SK-N-SH (cell line): ENCODE measurements at regions not wholly inside any gene's neighbourhood (a gene's known extent, or its start where the extent isn't known, plus 50 kb on each side); places are given as distances from the start of the nearest gene placed in this dataset.

Experiments
- RFX5 ChIP-seq: IDR thresholded peaks from 2 replicates; pipeline ENCODE4 v1.6.1; 2012; ENCODE audit warnings: mild to moderate bottlenecking, improper control_type of control experiment, low read length
- TF ChIP-seq, protein P1 (sequence below): fragments of 200-600 bp; sonication (generic); IDR thresholded peaks from 2 replicates; pipeline ENCODE4 v1.6.1; 2017; ENCODE audit warnings: antibody characterized with exemption, mild to moderate bottlenecking, moderate library complexity

DNA sequence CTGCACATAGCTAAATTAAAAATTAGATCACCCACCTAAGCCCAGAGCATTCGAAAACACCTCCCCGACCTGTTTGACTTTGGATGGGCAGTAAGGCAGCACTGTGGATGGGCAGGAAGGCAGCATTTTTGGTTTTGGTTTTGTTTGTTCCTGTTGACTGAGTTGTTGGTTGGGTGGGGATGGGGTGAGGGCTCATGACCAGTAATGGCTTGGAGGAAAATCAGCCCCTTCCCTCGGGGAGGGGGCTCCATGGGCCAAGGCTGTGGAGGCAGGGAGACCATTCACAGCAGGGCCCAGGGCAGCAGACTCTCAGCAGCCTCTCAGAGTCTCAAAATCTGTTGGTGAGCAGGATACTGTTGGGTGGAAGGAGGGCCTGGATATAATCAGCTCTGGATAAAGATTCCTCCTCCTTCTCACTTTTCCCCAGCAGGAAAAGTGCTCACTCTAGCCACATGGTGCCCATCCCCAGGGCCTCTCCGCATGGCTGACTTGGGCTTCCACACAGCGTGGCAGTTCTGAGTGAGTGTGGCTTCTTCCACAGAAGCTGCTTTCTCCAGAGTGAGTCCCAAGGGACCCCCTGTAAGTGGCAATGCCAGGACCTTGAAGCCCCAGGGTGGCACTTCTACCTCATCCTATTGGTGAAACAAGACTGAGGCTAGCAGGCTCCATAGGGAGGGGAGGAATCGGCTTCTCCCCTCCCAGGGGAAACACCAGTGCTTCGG is 1491.2 kb downstream of the BRD1 start:
- TF ChIP-seq, protein P1, sequence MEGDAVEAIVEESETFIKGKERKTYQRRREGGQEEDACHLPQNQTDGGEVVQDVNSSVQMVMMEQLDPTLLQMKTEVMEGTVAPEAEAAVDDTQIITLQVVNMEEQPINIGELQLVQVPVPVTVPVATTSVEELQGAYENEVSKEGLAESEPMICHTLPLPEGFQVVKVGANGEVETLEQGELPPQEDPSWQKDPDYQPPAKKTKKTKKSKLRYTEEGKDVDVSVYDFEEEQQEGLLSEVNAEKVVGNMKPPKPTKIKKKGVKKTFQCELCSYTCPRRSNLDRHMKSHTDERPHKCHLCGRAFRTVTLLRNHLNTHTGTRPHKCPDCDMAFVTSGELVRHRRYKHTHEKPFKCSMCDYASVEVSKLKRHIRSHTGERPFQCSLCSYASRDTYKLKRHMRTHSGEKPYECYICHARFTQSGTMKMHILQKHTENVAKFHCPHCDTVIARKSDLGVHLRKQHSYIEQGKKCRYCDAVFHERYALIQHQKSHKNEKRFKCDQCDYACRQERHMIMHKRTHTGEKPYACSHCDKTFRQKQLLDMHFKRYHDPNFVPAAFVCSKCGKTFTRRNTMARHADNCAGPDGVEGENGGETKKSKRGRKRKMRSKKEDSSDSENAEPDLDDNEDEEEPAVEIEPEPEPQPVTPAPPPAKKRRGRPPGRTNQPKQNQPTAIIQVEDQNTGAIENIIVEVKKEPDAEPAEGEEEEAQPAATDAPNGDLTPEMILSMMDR = no peak
- no peak for TF ChIP-seq RFX5
